ENCODE measurements at regions not wholly inside any gene's neighbourhood (a gene's known extent, or its start where the extent isn't known, plus 50 kb on each side); places are given as distances from the start of the nearest gene placed in this dataset.
A peak's percentile ranks its signal among the peaks of the same experiment; 100 is the strongest.

DNA sequence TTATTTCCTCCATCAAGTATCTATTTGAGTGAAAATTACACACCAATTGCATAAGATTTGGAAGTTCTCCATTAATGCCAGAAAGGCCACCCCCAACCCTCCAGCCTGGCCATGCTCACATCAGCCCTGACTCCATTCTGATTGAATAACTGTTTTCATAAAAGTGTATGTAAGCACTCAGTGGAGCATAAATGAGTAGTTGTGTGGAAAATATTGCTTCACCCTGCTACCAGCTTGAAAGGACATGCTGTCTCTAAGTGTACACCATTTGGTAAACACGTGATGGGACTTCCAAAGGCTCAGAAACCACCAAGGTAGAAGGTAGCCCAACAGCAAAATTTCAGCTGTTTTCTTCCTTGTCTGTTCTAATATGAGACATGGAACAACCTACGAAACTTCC, 393.8 kb downstream of the ZNF385D start:
- H3K4me3 ChIP-seq, result no peak overlapping the region
- peaks cover 15% of the 10 kb centered on the region for H3K4me1 ChIP-seq (ENCODE audit: insufficient read depth)
- in situ Hi-C loops (cut with MboI), result no loop called here
- H2AFZ ChIP-seq, result 0 out of 2 replicates have a peak overlapping the region, but pooled peaks have one; percentile 6
- H3K9ac ChIP-seq, result no peak overlapping the region
- peaks cover 10% of the 10 kb centered on the region for H3F3A ChIP-seq (ENCODE audit: insufficient read depth)
- no peak for TF ChIP-seq EZH2 (IDR thresholded peaks at IDR 0.05; ENCODE audit: insufficient read depth, poor library complexity, severe bottlenecking)
- TF ChIP-seq EZH2phosphoT487 (IDR thresholded peaks at IDR 0.05; ENCODE audit: insufficient read depth, low read depth), result no peak
- no peaks in the 10 kb centered on the region for H3K9me2 ChIP-seq (ENCODE audit: insufficient read depth)
- H3K36me3 ChIP-seq (ENCODE audit: low read depth), result no peaks in the 10 kb centered on the region
- no peaks in the 10 kb centered on the region for H4K20me1 ChIP-seq (ENCODE audit: insufficient read depth)
- peak; percentile 37 for DNase-seq
- H3K9me3 ChIP-seq (ENCODE audit: low read depth), result no peaks in the 10 kb centered on the region
- no peaks in the 10 kb centered on the region for H3K79me2 ChIP-seq (ENCODE audit: insufficient read depth)
- no peaks in the 10 kb centered on the region for H3K27me3 ChIP-seq (replicated peaks; ENCODE audit: insufficient read depth)
- peak overlapping the region; percentile 49 for H3K4me2 ChIP-seq (ENCODE audit: unreplicated experiment)
- 62 to 66% methylated on average over 2 of the region's 2 CpGs for WGBS, 2 experiments (ENCODE audit: low coverage in 1 of 2, low lambda C conversion rate in 2 of 2, missing lambda C conversion rate in 2 of 2)
- no peak overlapping the region for H3K27ac ChIP-seq

DNA sequence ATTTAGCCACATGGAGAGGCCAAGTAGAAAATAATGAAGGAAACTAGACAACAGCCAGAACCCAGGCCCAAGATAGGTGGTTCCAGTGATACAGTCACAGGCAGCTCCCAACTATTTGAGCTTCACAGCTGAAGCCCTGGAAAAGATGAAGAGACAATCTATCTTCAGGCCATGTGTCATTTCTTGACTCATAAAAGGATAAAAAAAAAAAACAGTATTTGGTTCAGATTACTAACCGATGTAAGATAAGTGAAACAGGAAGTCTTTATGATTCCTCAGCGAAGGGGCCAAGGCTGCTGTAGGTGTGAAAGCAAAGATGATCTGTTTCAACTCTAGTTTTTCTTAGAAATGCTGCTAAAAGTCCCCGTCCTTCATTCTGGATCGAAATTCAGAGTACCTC, 394.6 kb downstream of the ZNF385D start:
- Histone ChIP-seq H3F3A (ENCODE audit: insufficient read depth) (peaks cover 10% of the 10 kb centered on the region), H3K9me2 (ENCODE audit: insufficient read depth) (no peaks in the 10 kb centered on the region), H3K27me3 (replicated peaks; ENCODE audit: insufficient read depth) (no peaks in the 10 kb centered on the region), H3K4me1 (ENCODE audit: insufficient read depth) (peaks cover 15% of the 10 kb centered on the region), H2AFZ (peak overlapping the region; percentile 40), H3K9me3 (ENCODE audit: low read depth) (no peaks in the 10 kb centered on the region), H3K79me2 (ENCODE audit: insufficient read depth) (no peaks in the 10 kb centered on the region), H4K20me1 (ENCODE audit: insufficient read depth) (no peaks in the 10 kb centered on the region), H3K4me3 (peak overlapping the region; percentile 16; the same call in 1 of the 2 replicates), H3K36me3 (ENCODE audit: low read depth) (no peaks in the 10 kb centered on the region), H3K9ac (no peak overlapping the region), H3K27ac (peak overlapping the region; percentile 47), H3K4me2 (ENCODE audit: unreplicated experiment) (peak overlapping the region; percentile 49)
- peak; percentile 84 for DNase-seq
- 6 to 8% methylated on average over 4 of the region's 4 CpGs for WGBS, 2 experiments (ENCODE audit: low coverage in 1 of 2, low lambda C conversion rate in 2 of 2, missing lambda C conversion rate in 2 of 2)
- TF ChIP-seq EZH2 (IDR thresholded peaks at IDR 0.05; ENCODE audit: insufficient read depth, poor library complexity, severe bottlenecking), result no peak
- TF ChIP-seq EZH2phosphoT487 (IDR thresholded peaks at IDR 0.05; ENCODE audit: insufficient read depth, low read depth), result no peak
- in situ Hi-C loops (cut with MboI), result no loop called here

DNA sequence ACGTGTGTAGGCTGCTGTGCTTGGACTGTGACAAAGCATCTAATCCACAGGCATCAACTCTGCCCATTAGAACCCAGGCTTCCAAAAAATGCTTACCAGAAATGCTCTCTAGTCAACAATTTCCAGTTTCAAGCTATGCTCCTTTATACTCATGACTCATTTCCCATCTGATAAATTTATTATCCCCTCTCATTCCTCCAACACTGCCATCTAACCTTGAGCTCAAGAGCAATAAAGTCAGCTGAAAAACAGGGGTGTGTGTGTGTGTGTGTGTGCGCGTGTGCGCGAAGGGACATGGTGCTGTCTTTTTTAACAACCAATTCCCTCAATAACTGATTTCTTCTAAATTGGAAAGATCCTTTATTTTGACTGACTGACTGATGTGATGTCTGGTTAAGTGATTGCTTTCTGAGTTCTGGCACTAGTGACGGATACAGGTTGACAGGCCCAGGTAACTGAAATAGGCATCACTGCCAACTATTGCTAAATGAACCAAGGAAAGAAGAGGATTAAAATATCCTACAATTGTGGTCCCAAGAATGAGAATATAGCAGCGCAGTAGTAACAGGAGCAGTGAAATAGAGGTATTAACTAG, 405.5 kb downstream of the ZNF385D start:
- no peaks in the 10 kb centered on the region for H3F3A ChIP-seq (ENCODE audit: insufficient read depth)
- no peak for DNase-seq
- peaks cover 4% of the 10 kb centered on the region for H3K9me3 ChIP-seq (ENCODE audit: low read depth)
- no peak overlapping the region for H2AFZ ChIP-seq
- H3K4me2 ChIP-seq (ENCODE audit: unreplicated experiment), result no peak overlapping the region
- no peaks in the 10 kb centered on the region for H4K20me1 ChIP-seq (ENCODE audit: insufficient read depth)
- H3K4me3 ChIP-seq, result no peak overlapping the region
- no peaks in the 10 kb centered on the region for H3K4me1 ChIP-seq (ENCODE audit: insufficient read depth)
- H3K27ac ChIP-seq, result no peak overlapping the region
- TF ChIP-seq EZH2 (IDR thresholded peaks at IDR 0.05; ENCODE audit: insufficient read depth, poor library complexity, severe bottlenecking), result no peak
- no peak for TF ChIP-seq EZH2phosphoT487 (IDR thresholded peaks at IDR 0.05; ENCODE audit: insufficient read depth, low read depth)
- in situ Hi-C loops (cut with MboI), result no loop called here
- no peaks in the 10 kb centered on the region for H3K36me3 ChIP-seq (ENCODE audit: low read depth)
- H3K9ac ChIP-seq, result no peak overlapping the region
- no peaks in the 10 kb centered on the region for H3K9me2 ChIP-seq (ENCODE audit: insufficient read depth)
- WGBS, 2 experiments (ENCODE audit: low coverage in 1 of 2, low lambda C conversion rate in 2 of 2, missing lambda C conversion rate in 2 of 2), result 65 to 70% methylated on average over 7 of the region's 7 CpGs
- H3K79me2 ChIP-seq (ENCODE audit: insufficient read depth), result no peaks in the 10 kb centered on the region
- H3K27me3 ChIP-seq (replicated peaks; ENCODE audit: insufficient read depth), result no peaks in the 10 kb centered on the region

DNA sequence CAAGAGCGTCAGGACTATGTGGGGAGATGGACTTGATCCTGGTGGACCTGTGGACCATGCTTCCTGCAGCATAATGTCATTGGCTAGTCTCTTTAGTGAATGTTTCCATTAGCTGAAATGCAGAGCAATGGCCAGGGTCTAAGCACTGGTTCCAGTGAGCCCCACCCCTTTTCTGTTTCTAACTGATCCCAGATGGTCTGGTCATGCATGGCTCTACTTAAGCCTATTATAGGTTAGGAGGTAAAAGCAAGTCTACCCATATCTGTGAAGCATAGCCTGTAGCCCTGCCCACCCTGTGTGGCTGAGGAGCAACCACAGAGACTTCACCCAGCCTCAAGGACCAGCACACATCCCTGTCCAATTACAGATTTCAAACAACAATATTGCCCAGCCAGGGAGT, 419.2 kb downstream of the ZNF385D start:
- 0 out of 2 replicates have a peak, but pooled peaks cover 4% of the 10 kb centered on the region for H3F3A ChIP-seq (ENCODE audit: insufficient read depth)
- in situ Hi-C loops (cut with MboI), result no loop called here
- peaks cover 3% of the 10 kb centered on the region; the same call in 1 of the 2 replicates for H3K4me1 ChIP-seq (ENCODE audit: insufficient read depth)
- H3K9me3 ChIP-seq (ENCODE audit: low read depth), result no peaks in the 10 kb centered on the region
- H3K4me3 ChIP-seq, result no peak overlapping the region
- no peak overlapping the region for H2AFZ ChIP-seq
- no peaks in the 10 kb centered on the region for H4K20me1 ChIP-seq (ENCODE audit: insufficient read depth)
- H3K36me3 ChIP-seq (ENCODE audit: low read depth), result no peaks in the 10 kb centered on the region
- H3K27ac ChIP-seq, result no peak overlapping the region
- no peak for DNase-seq
- H3K4me2 ChIP-seq (ENCODE audit: unreplicated experiment), result no peak overlapping the region
- H3K27me3 ChIP-seq (replicated peaks; ENCODE audit: insufficient read depth), result no peaks in the 10 kb centered on the region
- H3K9me2 ChIP-seq (ENCODE audit: insufficient read depth), result no peaks in the 10 kb centered on the region
- no peaks in the 10 kb centered on the region for H3K79me2 ChIP-seq (ENCODE audit: insufficient read depth)
- H3K9ac ChIP-seq, result no peak overlapping the region
- TF ChIP-seq EZH2phosphoT487 (IDR thresholded peaks at IDR 0.05; ENCODE audit: insufficient read depth, low read depth) (no peak), EZH2 (IDR thresholded peaks at IDR 0.05; ENCODE audit: insufficient read depth, poor library complexity, severe bottlenecking) (no peak)
- WGBS, 2 experiments (ENCODE audit: low coverage in 1 of 2, low lambda C conversion rate in 2 of 2, missing lambda C conversion rate in 2 of 2), result 86 to 100% methylated on average over 1 of the region's 1 CpG
